Loucy (cell line): ENCODE measurements at regions not wholly inside any gene's neighbourhood (a gene's known extent, or its start where the extent isn't known, plus 50 kb on each side); places are given as distances from the start of the nearest gene placed in this dataset.

ENCODE experiments used
- H2AFZ ChIP-seq: fragments of 200-600 bp; sonication (generic); 2 replicates; pipeline ENCODE4 v1.6.0; 2016; ENCODE audit warnings: antibody characterized with exemption, mild to moderate bottlenecking, low read length, moderate library complexity
- H3F3A ChIP-seq: fragments of 200-600 bp; 2 replicates; pipeline ENCODE4 v1.6.0; 2016; ENCODE audit warnings: antibody characterized with exemption, low read depth, mild to moderate bottlenecking
- H3K27me3 ChIP-seq: fragments of 200-600 bp; sonication (generic); 2 replicates; pipeline ENCODE4 v1.6.1; 2014; ENCODE audit warnings: low read length, mild to moderate bottlenecking; ENCODE audit not compliant: insufficient read depth, poor library complexity, severe bottlenecking
- H3K36me3 ChIP-seq: fragments of 200-600 bp; sonication (generic); 2 replicates; pipeline ENCODE4 v1.6.1; 2016; ENCODE audit warnings: low read length; ENCODE audit not compliant: insufficient read depth
- H3K4me1 ChIP-seq: fragments of 200-600 bp; sonication (generic); 2 replicates; pipeline ENCODE4 v1.5.1; 2014; ENCODE audit warnings: low read length, mild to moderate bottlenecking; ENCODE audit not compliant: insufficient read depth, poor library complexity, severe bottlenecking
- H3K4me2 ChIP-seq: fragments of 200-600 bp; sonication (generic); 2 replicates; pipeline ENCODE4 v1.6.0; 2014; ENCODE audit warnings: antibody characterized with exemption, low read length, low read depth, mild to moderate bottlenecking; ENCODE audit not compliant: poor library complexity, severe bottlenecking
- H3K4me3 ChIP-seq: fragments of 200-600 bp; sonication (generic); 2 replicates; pipeline ENCODE4 v1.5.1; 2014; ENCODE audit warnings: low read length, mild to moderate bottlenecking, mixed read lengths; ENCODE audit not compliant: poor library complexity, severe bottlenecking
- H3K79me2 ChIP-seq: fragments of 200-600 bp; sonication (generic); 2 replicates; pipeline ENCODE4 v1.6.1; 2014; ENCODE audit warnings: low read length; ENCODE audit not compliant: insufficient read depth
- H3K9ac ChIP-seq: fragments of 200-600 bp; sonication (generic); 2 replicates; pipeline ENCODE4 v1.6.0; 2014; ENCODE audit warnings: mild to moderate bottlenecking, low read depth, low read length, moderate library complexity; ENCODE audit not compliant: poor library complexity, severe bottlenecking
- H3K9me2 ChIP-seq: fragments of 200-600 bp; sonication (generic); replicated peaks from 2 replicates; pipeline ENCODE4 v1.6.1; 2016; ENCODE audit warnings: low read depth, low read length, mixed read lengths
- H3K9me3 ChIP-seq: fragments of 200-600 bp; sonication (generic); 2 replicates; pipeline ENCODE4 v1.6.1; 2014; ENCODE audit warnings: mild to moderate bottlenecking, antibody characterized with exemption, low read length, low read depth; ENCODE audit not compliant: insufficient read depth
- H4K20me1 ChIP-seq: fragments of 200-600 bp; sonication (generic); 2 replicates; pipeline ENCODE4 v1.6.0; 2014; ENCODE audit warnings: antibody characterized with exemption, low read length, mild to moderate bottlenecking; ENCODE audit not compliant: insufficient read depth, poor library complexity, severe bottlenecking
- CTCF ChIP-seq: fragments of 200-600 bp; sonication (generic); conservative IDR thresholded peaks from 2 replicates; pipeline ENCODE4 v1.5.1; 2014; ENCODE audit warnings: mild to moderate bottlenecking, antibody characterized with exemption, low read length
- EZH2phosphoT487 ChIP-seq: fragments of 200-600 bp; IDR thresholded peaks from 2 replicates; pipeline ENCODE4 v1.6.1; 2018; ENCODE audit warnings: antibody characterized with exemption, mild to moderate bottlenecking, moderate library complexity, borderline replicate concordance

GRCh38 chr2:146433116-146433875 is 1411.5 kb upstream of the ACVR2A start:
- Histone ChIP-seq H3K9ac (no peak overlapping the region), H3K4me2 (no peak overlapping the region), H3K79me2 (no peaks in the 10 kb centered on the region), H3K36me3 (no peaks in the 10 kb centered on the region), H3K9me2 (no peaks in the 10 kb centered on the region), H3K4me1 (no peaks in the 10 kb centered on the region), H3K9me3 (no peaks in the 10 kb centered on the region), H2AFZ (no peak overlapping the region), H4K20me1 (no peaks in the 10 kb centered on the region), H3K4me3 (no peak overlapping the region), H3K27me3 (no peaks in the 10 kb centered on the region), H3F3A (no peaks in the 10 kb centered on the region)
- TF ChIP-seq CTCF (no peak), EZH2phosphoT487 (no peak)

- H3F3A ChIP-seq, result no peaks in the 10 kb centered on the region
- no peaks in the 10 kb centered on the region for H3K9me2 ChIP-seq
- H4K20me1 ChIP-seq, result no peaks in the 10 kb centered on the region
- H3K4me2 ChIP-seq, result no peak overlapping the region
- H3K4me3 ChIP-seq, result no peak overlapping the region
- H3K9me3 ChIP-seq, result no peaks in the 10 kb centered on the region
- no peak for TF ChIP-seq CTCF
- no peak for TF ChIP-seq EZH2phosphoT487
- no peak overlapping the region for H3K9ac ChIP-seq
- H3K27me3 ChIP-seq, result no peaks in the 10 kb centered on the region
- H3K36me3 ChIP-seq, result no peaks in the 10 kb centered on the region
- H3K79me2 ChIP-seq, result no peaks in the 10 kb centered on the region
- no peaks in the 10 kb centered on the region for H3K4me1 ChIP-seq
- H2AFZ ChIP-seq, result no peak overlapping the region
Measured at GRCh38 chr2:146429366-146429765, 1415.5 kb upstream of the ACVR2A start.

DNA sequence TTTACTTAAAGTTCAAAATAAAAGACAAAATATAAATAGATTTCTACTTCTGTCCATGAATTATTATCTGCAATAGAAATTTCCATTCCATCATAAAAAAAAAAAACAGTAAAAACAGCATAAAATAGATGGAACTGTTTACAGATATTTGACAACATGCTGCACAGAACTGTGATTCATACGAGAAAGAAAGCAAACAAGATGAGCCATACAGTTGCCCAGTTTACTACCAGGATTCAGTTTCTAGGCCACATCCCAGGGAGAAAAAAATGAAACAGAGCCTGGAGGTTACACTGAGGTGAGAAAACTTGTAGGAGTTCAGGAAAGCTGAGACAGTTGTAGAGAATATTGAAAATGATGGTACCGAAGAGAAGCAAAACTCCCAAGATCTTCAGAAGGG is 1426.9 kb upstream of the ACVR2A start:
- no peak overlapping the region for H2AFZ ChIP-seq
- H3F3A ChIP-seq, result no peaks in the 10 kb centered on the region
- TF ChIP-seq EZH2phosphoT487 (no peak), CTCF (no peak)
- H4K20me1 ChIP-seq, result no peaks in the 10 kb centered on the region
- no peak overlapping the region for H3K4me2 ChIP-seq
- no peak overlapping the region for H3K4me3 ChIP-seq
- H3K79me2 ChIP-seq, result no peaks in the 10 kb centered on the region
- no peaks in the 10 kb centered on the region for H3K27me3 ChIP-seq
- no peak overlapping the region for H3K9ac ChIP-seq
- H3K9me2 ChIP-seq, result no peaks in the 10 kb centered on the region
- H3K4me1 ChIP-seq, result no peaks in the 10 kb centered on the region
- no peaks in the 10 kb centered on the region for H3K36me3 ChIP-seq
- no peaks in the 10 kb centered on the region for H3K9me3 ChIP-seq
